ENCODE measurements at regions not wholly inside any gene's neighbourhood (a gene's known extent, or its start where the extent isn't known, plus 50 kb on each side); places are given as distances from the start of the nearest gene placed in this dataset.

DNA sequence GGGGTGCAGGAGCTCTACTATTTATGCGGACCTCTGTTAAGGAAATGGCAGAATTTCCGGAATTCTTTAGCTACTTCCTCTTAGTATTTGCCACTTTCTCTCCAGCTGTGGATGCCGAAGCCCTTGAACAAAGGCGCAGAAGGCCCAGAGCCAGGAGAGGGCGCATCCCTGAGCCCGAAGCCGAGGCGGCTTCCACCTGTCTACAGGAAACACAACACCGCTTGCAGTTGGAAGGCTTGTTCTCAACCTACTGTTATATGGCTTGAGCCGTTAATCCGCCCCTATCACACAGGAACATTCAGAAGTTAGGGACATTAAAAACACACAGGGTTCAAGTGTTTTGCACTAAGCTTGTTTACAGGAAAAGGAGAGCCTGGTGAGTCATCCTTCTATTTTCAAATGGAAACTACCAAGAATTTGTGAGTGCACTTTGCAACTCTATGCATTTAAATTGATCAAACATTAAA lies 417.1 kb downstream of the BCKDHB start:
- TF ChIP-seq, protein P1, sequence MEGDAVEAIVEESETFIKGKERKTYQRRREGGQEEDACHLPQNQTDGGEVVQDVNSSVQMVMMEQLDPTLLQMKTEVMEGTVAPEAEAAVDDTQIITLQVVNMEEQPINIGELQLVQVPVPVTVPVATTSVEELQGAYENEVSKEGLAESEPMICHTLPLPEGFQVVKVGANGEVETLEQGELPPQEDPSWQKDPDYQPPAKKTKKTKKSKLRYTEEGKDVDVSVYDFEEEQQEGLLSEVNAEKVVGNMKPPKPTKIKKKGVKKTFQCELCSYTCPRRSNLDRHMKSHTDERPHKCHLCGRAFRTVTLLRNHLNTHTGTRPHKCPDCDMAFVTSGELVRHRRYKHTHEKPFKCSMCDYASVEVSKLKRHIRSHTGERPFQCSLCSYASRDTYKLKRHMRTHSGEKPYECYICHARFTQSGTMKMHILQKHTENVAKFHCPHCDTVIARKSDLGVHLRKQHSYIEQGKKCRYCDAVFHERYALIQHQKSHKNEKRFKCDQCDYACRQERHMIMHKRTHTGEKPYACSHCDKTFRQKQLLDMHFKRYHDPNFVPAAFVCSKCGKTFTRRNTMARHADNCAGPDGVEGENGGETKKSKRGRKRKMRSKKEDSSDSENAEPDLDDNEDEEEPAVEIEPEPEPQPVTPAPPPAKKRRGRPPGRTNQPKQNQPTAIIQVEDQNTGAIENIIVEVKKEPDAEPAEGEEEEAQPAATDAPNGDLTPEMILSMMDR (IDR thresholded peaks at IDR 0.05) = no peak
- no peak for TF ChIP-seq FOXJ3 (CRISPR knock-in tag; IDR thresholded peaks at IDR 0.05; ENCODE audit: borderline replicate concordance)
- TF ChIP-seq, protein P2, sequence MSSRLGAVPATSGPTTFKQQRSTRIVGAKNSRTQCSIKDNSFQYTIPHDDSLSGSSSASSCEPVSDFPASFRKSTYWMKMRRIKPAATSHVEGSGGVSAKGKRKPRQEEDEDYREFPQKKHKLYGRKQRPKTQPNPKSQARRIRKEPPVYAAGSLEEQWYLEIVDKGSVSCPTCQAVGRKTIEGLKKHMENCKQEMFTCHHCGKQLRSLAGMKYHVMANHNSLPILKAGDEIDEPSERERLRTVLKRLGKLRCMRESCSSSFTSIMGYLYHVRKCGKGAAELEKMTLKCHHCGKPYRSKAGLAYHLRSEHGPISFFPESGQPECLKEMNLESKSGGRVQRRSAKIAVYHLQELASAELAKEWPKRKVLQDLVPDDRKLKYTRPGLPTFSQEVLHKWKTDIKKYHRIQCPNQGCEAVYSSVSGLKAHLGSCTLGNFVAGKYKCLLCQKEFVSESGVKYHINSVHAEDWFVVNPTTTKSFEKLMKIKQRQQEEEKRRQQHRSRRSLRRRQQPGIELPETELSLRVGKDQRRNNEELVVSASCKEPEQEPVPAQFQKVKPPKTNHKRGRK (CRISPR knock-in tag; IDR thresholded peaks at IDR 0.05; ENCODE audit: borderline replicate concordance) = no peak

Data from WTC11 (cell line).